SHP77 (cell line): ENCODE measurements at regions not wholly inside any gene's neighbourhood (a gene's known extent, or its start where the extent isn't known, plus 50 kb on each side); places are given as distances from the start of the nearest gene placed in this dataset.
A peak's percentile ranks its signal among the peaks of the same experiment; 100 is the strongest.
"Not testable (repeated sequence)": the region's sequence is repeated elsewhere in the genome, so short reads cannot be mapped to it uniquely, and the experiment has no call there.

Experiments used
- DNase-seq, 2 experiments: peaks; one replicate each; lab custom pipeline; 2025; lab: John Stamatoyannopoulos, UW

GRCh38 chr15:92763459-92763858 is 107.9 kb upstream of the FAM174B start:
- DNase-seq: no peak

GRCh38 chr15:92768131-92768530 is 112.6 kb upstream of the FAM174B start:
- not testable (repeated sequence) for DNase-seq

- DNase-seq: no peak
Observed at GRCh38 chr15:92770641-92771040, 115.1 kb upstream of the FAM174B start.

GRCh38 chr15:92772061-92772460 is 116.5 kb upstream of the FAM174B start:
- no peak for DNase-seq

- no peak for DNase-seq
Observed at GRCh38 chr15:92772626-92773244, 117.2 kb upstream of the FAM174B start.

GRCh38 chr15:92773340-92773739 is 117.8 kb upstream of the FAM174B start:
- DNase-seq: no peak

GRCh38 chr15:92779874-92780273 is 120.2 kb upstream of the CHD2 start:
- DNase-seq: no peak

- DNase-seq: no peak
Observed at GRCh38 chr15:92780843-92781242, 119.3 kb upstream of the CHD2 start.

- no peak for DNase-seq
Observed at GRCh38 chr15:92781925-92782453, 118.1 kb upstream of the CHD2 start.

GRCh38 chr15:92787116-92787515 is 113.0 kb upstream of the CHD2 start:
- no peak for DNase-seq

GRCh38 chr15:92788196-92788595 is 111.9 kb upstream of the CHD2 start:
- DNase-seq: no peak

GRCh38 chr15:92788793-92789192 is 111.3 kb upstream of the CHD2 start:
- not testable (repeated sequence) for DNase-seq

- no peak for DNase-seq
Observed at GRCh38 chr15:92796161-92796611, 103.9 kb upstream of the CHD2 start.

GRCh38 chr15:92797168-92798052 is 102.7 kb upstream of the CHD2 start:
- peak; percentile 64 to 71 for DNase-seq

GRCh38 chr15:92800013-92800412 is 100.1 kb upstream of the CHD2 start:
- no peak for DNase-seq

- DNase-seq: not testable (repeated sequence)
Observed at GRCh38 chr15:92800416-92801055, 99.6 kb upstream of the CHD2 start.

- DNase-seq: not testable (repeated sequence)
Observed at GRCh38 chr15:92801056-92801773, 98.9 kb upstream of the CHD2 start.

- no peak for DNase-seq
Observed at GRCh38 chr15:92801774-92802464, 98.2 kb upstream of the CHD2 start.

- DNase-seq: no peak
Observed at GRCh38 chr15:92803536-92803851, 96.6 kb upstream of the CHD2 start.

- DNase-seq: peak; percentile 78 to 86
Observed at GRCh38 chr15:92803852-92804609, 96.1 kb upstream of the CHD2 start.

GRCh38 chr15:92804610-92804936 is 95.6 kb upstream of the CHD2 start:
- DNase-seq: not testable (repeated sequence)
